ENCODE measurements at regions not wholly inside any gene's neighbourhood (a gene's known extent, or its start where the extent isn't known, plus 50 kb on each side); places are given as distances from the start of the nearest gene placed in this dataset.

GRCh38 chr2:234607691-234608090, 110.8 kb upstream of the ARL4C start:
- FAIRE-seq (no peak), DNase-seq (ENCODE audit: insufficient read length, low spot score) (no peak)
- TF ChIP-seq CTCF (IDR thresholded peaks at IDR 0.05; ENCODE audit: insufficient read depth, missing control alignments) = no peak

GRCh38 chr2:234606896-234607295, 110.0 kb upstream of the ARL4C start:
- TF ChIP-seq CTCF (IDR thresholded peaks at IDR 0.05; ENCODE audit: insufficient read depth, missing control alignments) = no peak
- DNase-seq (ENCODE audit: insufficient read length, low spot score) (no peak), FAIRE-seq (no peak)

- no peak for FAIRE-seq
- TF ChIP-seq CTCF (IDR thresholded peaks at IDR 0.05; ENCODE audit: insufficient read depth, missing control alignments) = no peak
- no peak for DNase-seq (ENCODE audit: insufficient read length, low spot score)
Observed at GRCh38 chr2:234603619-234604018, 106.7 kb upstream of the ARL4C start.

- no peak for TF ChIP-seq CTCF (IDR thresholded peaks at IDR 0.05; ENCODE audit: insufficient read depth, missing control alignments)
- DNase-seq (ENCODE audit: insufficient read length, low spot score) (no peak), FAIRE-seq (no peak)
Observed at GRCh38 chr2:234601213-234601612, 104.3 kb upstream of the ARL4C start.

GRCh38 chr2:234597576-234597861, 100.6 kb upstream of the ARL4C start:
- DNase-seq (ENCODE audit: insufficient read length, low spot score) = no peak
- TF ChIP-seq CTCF (IDR thresholded peaks at IDR 0.05; ENCODE audit: insufficient read depth, missing control alignments) = no peak
- FAIRE-seq = no peak

- FAIRE-seq = no peak
- no peak for DNase-seq (ENCODE audit: insufficient read length, low spot score)
- TF ChIP-seq CTCF (IDR thresholded peaks at IDR 0.05; ENCODE audit: insufficient read depth, missing control alignments) = no peak
Observed at GRCh38 chr2:234596696-234597575, 100.1 kb upstream of the ARL4C start.

- no peak for TF ChIP-seq CTCF (IDR thresholded peaks at IDR 0.05; ENCODE audit: insufficient read depth, missing control alignments)
- DNase-seq (ENCODE audit: insufficient read length, low spot score) (no peak), FAIRE-seq (no peak)
Observed at GRCh38 chr2:234595829-234596228, 98.9 kb upstream of the ARL4C start.
